HepG2 (cell line): ENCODE measurements at regions not wholly inside any gene's neighbourhood (a gene's known extent, or its start where the extent isn't known, plus 50 kb on each side); places are given as distances from the start of the nearest gene placed in this dataset.

ENCODE experiments used
- ATAC-seq: fragments of 200-7000 bp; cut with Tn5 transposase; 3 replicates; pipeline ENCODE4 v1.9.1; 2020; ENCODE audit warnings: mild to moderate bottlenecking, moderate library complexity
- BruUV-seq: library from RNA; stranded (reverse); fragments of 400-500 nt; replicated peaks from 2 replicates; lab custom pipeline; 2021; lab: Mats Ljungman, UMichigan
- CTCF ChIA-PET: fragments of 300-600 bp; formaldehyde crosslinking; extraction: SDS; loops from one replicate; lab custom pipeline; 2021; ENCODE audit warnings: low total read pairs, inconsistent platforms, low intra/inter-chr PET ratio; lab: Yijun Ruan, JAX
- POLR2A ChIA-PET: fragments of 350-600 bp; sonication (Branson Sonifier 250); formaldehyde crosslinking; loops from one replicate; lab custom pipeline; 2020; ENCODE audit warnings: antibody characterized with exemption, inconsistent platforms; lab: Yijun Ruan, JAX
- DNase-seq: peaks from one replicate; pipeline ENCODE4 v3.0.0-alpha.2; 2015; ENCODE audit warnings: low spot score
- FAIRE-seq: peaks from 3 replicates; lab custom pipeline; 2011; peaks lifted over from hg19 to GRCh38; lab: Jason Lieb, UNC
- H2AFZ ChIP-seq: one replicate; pipeline ENCODE4 v1.6.1; 2011; ENCODE audit warnings: low read length, inconsistent platforms
- H3K27ac ChIP-seq: fragments of 300-600 bp; 3 replicates; pipeline ENCODE4 v1.8.0; 2011; ENCODE audit warnings: mixed run types, mild to moderate bottlenecking, mixed read lengths, low read length, inconsistent platforms; ENCODE audit not compliant: insufficient read depth; ENCODE audit errors: extremely low read length
- H3K27me3 ChIP-seq, 2 experiments: fragments of 200-600 bp in 1 of 2; 2 replicates in 1 of 2; 3 replicates in 1 of 2; pipeline versions ENCODE4 v1.6.0 to v1.8.0; 2011; ENCODE audit warnings: low read length in 2 of 2, mild to moderate bottlenecking in 2 of 2, moderate library complexity in 2 of 2, inconsistent platforms in 1 of 2; ENCODE audit not compliant: insufficient read depth in 2 of 2, control insufficient read depth in 1 of 2
- H3K36me3 ChIP-seq, 2 experiments: fragments of 200-600 bp in 1 of 2; replicated peaks in 1 of 2; 2 replicates in 1 of 2; 3 replicates in 1 of 2; pipeline versions ENCODE4 v1.5.1 to v1.8.0; 2011; ENCODE audit warnings: low read length in 2 of 2, inconsistent platforms in 1 of 2; ENCODE audit not compliant: insufficient read depth in 2 of 2, control insufficient read depth in 1 of 2
- H3K4me1 ChIP-seq: 2 replicates; pipeline ENCODE4 v1.5.1; 2012; ENCODE audit warnings: low read length, inconsistent platforms; ENCODE audit not compliant: insufficient read depth
- H3K4me2 ChIP-seq: 2 replicates; pipeline ENCODE4 v1.6.0; 2011; ENCODE audit warnings: low read depth, low read length, inconsistent platforms
- H3K4me3 ChIP-seq, 3 experiments: fragments of 200-600 bp in 1 of 3; sonication (generic), shearing (Covaris generic) in 1 of 3; replicated peaks in 1 of 3; 2 replicates each; pipeline ENCODE4 v1.5.1; 2011 to 2016; ENCODE audit warnings: low read length in 3 of 3, inconsistent platforms in 2 of 3, low read depth in 2 of 3, mild to moderate bottlenecking in 2 of 3, control low read depth in 1 of 3, mixed read lengths in 1 of 3; ENCODE audit not compliant: insufficient read depth in 1 of 3
- H3K79me2 ChIP-seq: one replicate; pipeline ENCODE4 v1.6.1; 2011; ENCODE audit warnings: low read length, inconsistent platforms; ENCODE audit not compliant: insufficient read depth
- H3K9ac ChIP-seq: 2 replicates; pipeline ENCODE4 v1.6.0; 2011; ENCODE audit warnings: mild to moderate bottlenecking, low read depth, low read length, inconsistent platforms; ENCODE audit not compliant: insufficient read depth
- H3K9me3 ChIP-seq: 2 replicates; pipeline ENCODE4 v1.5.1; 2012; ENCODE audit warnings: mild to moderate bottlenecking, low read length
- H4K20me1 ChIP-seq: 2 replicates; pipeline ENCODE4 v1.6.0; 2011; ENCODE audit warnings: inconsistent platforms, mild to moderate bottlenecking, low read length, moderate library complexity; ENCODE audit not compliant: insufficient read depth
- MTF2 ChIP-seq: sonication (generic); formaldehyde crosslinking; IDR thresholded peaks from 2 replicates; pipeline ENCODE4 v1.5.0; 2020; ENCODE audit warnings: missing genetic modification reagents, borderline replicate concordance
- RCOR2 ChIP-seq: IDR thresholded peaks from 2 replicates; pipeline ENCODE4 v1.6.1; 2016; ENCODE audit warnings: missing biosample characterization, missing genetic modification reagents
- ZNF138 ChIP-seq: sonication (generic); formaldehyde crosslinking; IDR thresholded peaks from 2 replicates; pipeline ENCODE4 v1.5.0; 2020; ENCODE audit warnings: mild to moderate bottlenecking, low read depth, missing genetic modification reagents
- ZSCAN9 ChIP-seq: IDR thresholded peaks from 2 replicates; pipeline ENCODE4 v1.6.1; 2016; ENCODE audit warnings: borderline replicate concordance
- WGBS: methylation state at CpG from one replicate; pipeline ENCODE4 v1.1.6; 2017; ENCODE audit warnings: low lambda C conversion rate; 5-methylcytosine and 5-hydroxymethylcytosine counted together
- in situ Hi-C: cut with HindIII; loops from 2 replicates; pipeline ENCODE4 v1.10.0; 2017; ENCODE audit warnings: low pct_unique_long_range_greater_than_20kb; ENCODE audit not compliant: extremely low pct_ligation_motif_present
- intact Hi-C: fragments of 100-400 bp; cut with micrococcal nuclease; formaldehyde crosslinking; loops from one replicate; pipeline ENCODE4 v1.10.0; 2022; ENCODE audit not compliant: unreplicated experiment
- TF ChIP-seq, protein P1 (sequence below): IDR thresholded peaks from 2 replicates; pipeline ENCODE4 v1.6.1; 2016; ENCODE audit warnings: missing compliant biosample characterization, missing genetic modification reagents, borderline replicate concordance

GRCh38 chr19:28482221-28482620 lies 730.7 kb downstream of the UQCRFS1 start:
- POLR2A ChIA-PET: interaction anchor here (0.6 kb wide), 1 partner anchor 361 kb away, joined by 3 read pairs; no protein-coding TSS in a partner anchor
- ATAC-seq (no peak), FAIRE-seq (no peak), DNase-seq (no peak)
- 33% methylated on average over 3 of the region's 3 CpGs for WGBS
- no TSS peak for BruUV-seq
- no peak overlapping the region for H3K27ac ChIP-seq
- no peaks in the 10 kb centered on the region for H3K79me2 ChIP-seq
- H3K36me3 ChIP-seq: no peaks in the 10 kb centered on the region
- no peak overlapping the region for H3K4me3 ChIP-seq
- H3K4me2 ChIP-seq: no peak overlapping the region
- H2AFZ ChIP-seq: no peak overlapping the region
- H3K27me3 ChIP-seq: no peaks in the 10 kb centered on the region
- in situ Hi-C loops: no loop called here
- CTCF ChIA-PET: no interaction called here
- H3K9me3 ChIP-seq: peaks cover 82% of the 10 kb centered on the region
- no peaks in the 10 kb centered on the region for H3K4me1 ChIP-seq
- no peaks in the 10 kb centered on the region for H4K20me1 ChIP-seq
- intact Hi-C loops: no loop called here
- no peak for TF ChIP-seq MTF2 (CRISPR knock-in tag)
- H3K9ac ChIP-seq: no peak overlapping the region

- no peaks in the 10 kb centered on the region for H4K20me1 ChIP-seq
- BruUV-seq: no TSS peak
- H3K4me3 ChIP-seq: no peak overlapping the region
- H3K27ac ChIP-seq: no peak overlapping the region
- no peak overlapping the region for H3K4me2 ChIP-seq
- no peak overlapping the region for H2AFZ ChIP-seq
- ATAC-seq (no peak), FAIRE-seq (no peak), DNase-seq (no peak)
- no peak overlapping the region for H3K9ac ChIP-seq
- intact Hi-C loops (no loop called here), in situ Hi-C loops (no loop called here)
- H3K4me1 ChIP-seq: no peaks in the 10 kb centered on the region
- no peaks in the 10 kb centered on the region for H3K36me3 ChIP-seq
- ChIA-PET POLR2A (no interaction called here), CTCF (no interaction called here)
- H3K9me3 ChIP-seq: peaks cover 80% of the 10 kb centered on the region
- no peaks in the 10 kb centered on the region for H3K79me2 ChIP-seq
- no peak for TF ChIP-seq RCOR2 (CRISPR knock-in tag)
- no peak for TF ChIP-seq ZNF138 (CRISPR knock-in tag)
- TF ChIP-seq ZSCAN9 (CRISPR knock-in tag): no peak
- TF ChIP-seq, protein P1, sequence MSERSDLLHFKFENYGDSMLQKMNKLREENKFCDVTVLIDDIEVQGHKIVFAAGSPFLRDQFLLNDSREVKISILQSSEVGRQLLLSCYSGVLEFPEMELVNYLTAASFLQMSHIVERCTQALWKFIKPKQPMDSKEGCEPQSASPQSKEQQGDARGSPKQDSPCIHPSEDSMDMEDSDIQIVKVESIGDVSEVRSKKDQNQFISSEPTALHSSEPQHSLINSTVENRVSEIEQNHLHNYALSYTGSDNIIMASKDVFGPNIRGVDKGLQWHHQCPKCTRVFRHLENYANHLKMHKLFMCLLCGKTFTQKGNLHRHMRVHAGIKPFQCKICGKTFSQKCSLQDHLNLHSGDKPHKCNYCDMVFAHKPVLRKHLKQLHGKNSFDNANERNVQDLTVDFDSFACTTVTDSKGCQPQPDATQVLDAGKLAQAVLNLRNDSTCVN (CRISPR knock-in tag): no peak
- no peaks in the 10 kb centered on the region for H3K27me3 ChIP-seq
- WGBS: 10% methylated on average over 1 of the region's 1 CpG
These were observed 731.3 kb downstream of the UQCRFS1 start for GRCh38 chr19:28481674-28482073.
